ENCODE measurements at regions not wholly inside any gene's neighbourhood (a gene's known extent, or its start where the extent isn't known, plus 50 kb on each side); places are given as distances from the start of the nearest gene placed in this dataset.

DNA sequence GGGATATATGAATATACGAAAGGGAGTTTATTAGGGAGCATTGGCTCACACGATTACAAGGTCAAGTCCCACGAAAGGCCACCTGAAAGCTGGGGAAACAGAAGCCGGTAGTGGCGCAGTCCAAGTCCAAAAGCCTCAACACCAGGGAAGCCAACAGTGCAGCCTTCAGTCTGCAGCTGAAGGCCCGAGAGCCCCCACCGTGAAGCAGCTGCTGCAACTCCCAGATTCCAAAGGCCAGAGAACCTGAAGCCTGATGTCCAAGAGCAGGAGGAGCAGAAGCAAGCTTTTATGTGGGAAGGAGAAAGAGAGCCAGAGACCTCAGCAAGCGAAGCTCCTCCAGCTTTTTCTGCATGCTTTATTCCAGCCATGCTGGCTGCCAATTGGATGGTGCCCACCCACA, 275.8 kb downstream of the PTTG2 start:
- TF ChIP-seq, protein P1, sequence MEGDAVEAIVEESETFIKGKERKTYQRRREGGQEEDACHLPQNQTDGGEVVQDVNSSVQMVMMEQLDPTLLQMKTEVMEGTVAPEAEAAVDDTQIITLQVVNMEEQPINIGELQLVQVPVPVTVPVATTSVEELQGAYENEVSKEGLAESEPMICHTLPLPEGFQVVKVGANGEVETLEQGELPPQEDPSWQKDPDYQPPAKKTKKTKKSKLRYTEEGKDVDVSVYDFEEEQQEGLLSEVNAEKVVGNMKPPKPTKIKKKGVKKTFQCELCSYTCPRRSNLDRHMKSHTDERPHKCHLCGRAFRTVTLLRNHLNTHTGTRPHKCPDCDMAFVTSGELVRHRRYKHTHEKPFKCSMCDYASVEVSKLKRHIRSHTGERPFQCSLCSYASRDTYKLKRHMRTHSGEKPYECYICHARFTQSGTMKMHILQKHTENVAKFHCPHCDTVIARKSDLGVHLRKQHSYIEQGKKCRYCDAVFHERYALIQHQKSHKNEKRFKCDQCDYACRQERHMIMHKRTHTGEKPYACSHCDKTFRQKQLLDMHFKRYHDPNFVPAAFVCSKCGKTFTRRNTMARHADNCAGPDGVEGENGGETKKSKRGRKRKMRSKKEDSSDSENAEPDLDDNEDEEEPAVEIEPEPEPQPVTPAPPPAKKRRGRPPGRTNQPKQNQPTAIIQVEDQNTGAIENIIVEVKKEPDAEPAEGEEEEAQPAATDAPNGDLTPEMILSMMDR (IDR thresholded peaks at IDR 0.05): no peak
- DNase-seq (ENCODE audit: low spot score) (no peak), ATAC-seq (ENCODE audit: low FRiP score) (no peak)

DNA sequence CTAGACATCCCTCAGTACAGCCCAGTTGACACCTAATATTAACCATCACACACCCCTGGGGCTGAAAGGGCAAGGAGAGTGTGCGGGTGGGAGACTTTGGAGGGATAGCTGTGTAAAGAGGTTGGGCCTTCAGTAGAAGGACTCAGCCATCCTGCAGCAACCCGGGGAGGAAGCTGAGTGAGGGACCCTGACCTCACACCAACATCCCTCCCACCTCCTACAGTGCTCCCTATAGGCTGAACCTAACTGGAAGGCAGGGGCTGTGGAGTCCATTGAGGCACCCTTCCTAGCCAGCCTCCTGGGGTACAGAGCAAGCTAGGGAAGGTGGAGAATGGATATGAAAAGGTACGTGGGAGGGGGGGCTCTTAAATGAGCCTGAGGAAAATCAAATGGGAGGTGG, 276.3 kb downstream of the PTTG2 start:
- ATAC-seq (ENCODE audit: low FRiP score): no peak
- TF ChIP-seq, protein P1 (IDR thresholded peaks at IDR 0.05): no peak

DNA sequence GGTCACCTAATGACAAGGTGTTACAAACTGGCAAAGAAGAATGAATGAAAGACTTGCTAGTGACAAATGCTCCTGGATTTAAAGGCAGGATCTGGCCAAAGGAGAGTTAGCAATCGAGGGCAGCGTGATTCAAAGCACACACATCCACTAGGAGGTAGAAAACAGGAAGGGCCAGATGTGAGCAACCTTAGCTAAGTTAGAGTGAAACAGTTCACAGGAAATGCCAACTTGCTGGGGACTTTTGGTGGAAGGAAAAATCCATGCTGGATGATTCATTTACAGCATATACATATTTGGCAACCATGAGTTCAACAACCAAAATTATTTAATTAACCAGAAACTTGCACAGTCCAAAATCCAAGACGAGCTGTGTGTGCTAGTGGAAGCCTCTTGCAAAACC, 276.9 kb downstream of the PTTG2 start:
- ATAC-seq (ENCODE audit: low FRiP score) (no peak), DNase-seq (ENCODE audit: low spot score) (no peak)
- TF ChIP-seq, protein P1 (IDR thresholded peaks at IDR 0.05): no peak

More for the DNA sequence above, 276.3 kb downstream of the PTTG2 start:
- DNase-seq (ENCODE audit: low spot score): no peak

DNA sequence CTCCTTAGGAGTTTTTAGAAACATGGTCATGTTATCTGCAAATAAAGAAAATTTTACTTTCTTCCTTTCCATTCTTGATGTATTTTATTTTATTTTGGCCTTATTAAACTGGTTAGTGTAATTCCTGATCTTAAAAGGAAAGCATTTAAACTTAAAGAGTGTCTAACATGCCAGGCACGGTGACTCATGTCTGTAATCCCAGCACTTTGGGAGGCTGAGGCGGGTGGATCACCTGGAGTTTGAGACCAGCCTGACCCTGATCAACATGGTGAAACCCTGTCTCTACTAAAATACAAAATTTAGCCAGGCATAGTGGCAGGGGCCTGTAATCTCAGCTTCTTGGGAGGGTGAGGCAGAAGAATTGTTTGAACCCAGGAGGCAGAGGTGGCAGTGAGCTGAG, 281.3 kb downstream of the PTTG2 start:
- ATAC-seq (ENCODE audit: low FRiP score) (no peak), DNase-seq (ENCODE audit: low spot score) (no peak)
- TF ChIP-seq, protein P1 (IDR thresholded peaks at IDR 0.05): no peak

DNA sequence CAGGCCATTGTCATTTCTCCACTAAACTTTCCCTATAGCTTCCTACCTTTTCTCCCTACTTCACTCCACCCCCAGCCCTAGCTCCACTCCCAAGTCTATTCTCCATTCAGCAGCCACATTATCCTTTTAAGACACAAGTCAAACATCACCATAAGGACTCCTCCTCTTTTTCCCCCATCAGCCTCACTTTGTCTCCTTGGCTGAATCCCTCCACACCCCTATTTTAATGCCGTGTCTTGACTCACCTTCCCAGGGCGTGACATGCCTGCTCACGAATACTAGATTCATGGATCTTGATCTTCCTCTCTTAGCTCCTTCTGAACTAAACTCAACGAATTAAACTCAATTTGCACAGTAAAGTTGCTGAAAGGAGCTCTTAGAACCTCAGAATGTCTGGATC, 281.9 kb downstream of the PTTG2 start:
- ATAC-seq (ENCODE audit: low FRiP score) (no peak), DNase-seq (ENCODE audit: low spot score) (no peak)
- TF ChIP-seq, protein P1 (IDR thresholded peaks at IDR 0.05): no peak

DNA sequence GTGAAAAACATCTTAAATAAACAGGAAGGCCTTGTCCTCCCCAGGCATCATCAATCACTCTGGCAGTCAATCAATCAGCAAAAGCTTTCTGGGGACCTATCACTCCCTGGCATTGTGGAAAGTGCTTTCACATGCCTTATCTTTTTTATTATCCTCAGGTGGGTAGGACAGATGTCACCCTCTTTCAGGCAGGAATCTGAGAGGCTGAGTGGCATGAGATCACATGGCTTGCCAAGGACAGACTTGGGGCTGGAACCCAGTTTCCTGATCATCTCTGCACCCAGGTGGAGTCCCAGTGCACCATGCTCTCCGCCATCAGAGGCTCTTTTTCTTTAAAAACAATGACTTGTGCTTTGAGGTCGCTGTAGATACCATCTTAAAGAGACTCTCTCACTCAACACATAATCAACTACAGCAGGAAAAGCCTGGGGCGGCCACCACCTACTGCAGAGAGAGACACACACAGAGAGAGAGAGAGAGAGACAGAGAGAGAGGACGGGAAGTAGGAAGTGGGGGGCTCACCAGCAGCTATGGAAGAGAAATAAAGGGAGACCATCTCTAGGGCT, 282.7 kb downstream of the PTTG2 start:
- no peak for ATAC-seq (ENCODE audit: low FRiP score)
- no peak for DNase-seq (ENCODE audit: low spot score)
- TF ChIP-seq, protein P1 (IDR thresholded peaks at IDR 0.05): no peak

DNA sequence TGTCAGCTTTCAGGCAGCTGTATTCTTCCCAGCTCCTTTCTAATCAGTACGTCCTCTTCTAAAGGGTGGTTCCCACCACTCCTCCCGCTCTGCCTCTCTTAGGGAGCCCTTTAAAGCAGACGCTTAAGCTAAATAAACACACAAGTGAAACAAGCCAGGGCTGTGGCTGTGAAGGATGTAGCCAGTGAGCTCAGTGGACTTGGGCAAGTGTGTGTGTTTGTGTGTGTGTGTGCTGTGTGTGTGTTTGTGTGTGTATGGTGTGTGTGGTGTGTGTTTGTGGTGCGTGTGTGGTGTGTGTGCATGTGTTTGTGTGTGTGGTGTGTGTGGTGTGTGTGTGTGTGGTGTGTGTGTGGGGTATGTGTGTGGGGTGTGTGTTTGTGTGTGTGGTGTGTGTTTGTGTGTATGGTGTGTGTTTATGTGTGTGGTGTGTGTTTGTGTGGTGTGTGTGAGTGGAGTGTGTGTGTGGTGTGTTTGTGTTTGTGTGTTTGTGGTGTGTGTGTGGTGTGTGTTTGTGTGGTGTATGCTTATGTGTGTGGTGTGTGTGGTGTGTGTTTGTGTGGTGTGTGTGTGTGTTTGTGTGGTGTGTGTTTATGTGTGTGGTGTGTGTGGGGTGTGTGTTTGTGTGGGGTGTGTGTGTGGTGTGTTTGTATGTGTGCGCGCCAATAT, 283.3 kb downstream of the PTTG2 start:
- ATAC-seq (ENCODE audit: low FRiP score) (no peak), DNase-seq (ENCODE audit: low spot score) (no peak)
- TF ChIP-seq, protein P1 (IDR thresholded peaks at IDR 0.05): no peak
